RPMI7951 (cell line): ENCODE measurements at regions not wholly inside any gene's neighbourhood (a gene's known extent, or its start where the extent isn't known, plus 50 kb on each side); places are given as distances from the start of the nearest gene placed in this dataset.
"Not testable (repeated sequence)": the region's sequence is repeated elsewhere in the genome, so short reads cannot be mapped to it uniquely, and the experiment has no call there.

Source experiments
- DNase-seq: peaks from one replicate; pipeline ENCODE4 v3.0.0-alpha.2; 2012; ENCODE audit warnings: low read depth

- DNase-seq = no peak
Measured at GRCh38 chr17:14547556-14547955, 246.7 kb downstream of the HS3ST3B1 start.

GRCh38 chr17:14547016-14547415 lies 246.1 kb downstream of the HS3ST3B1 start:
- no peak for DNase-seq

DNA sequence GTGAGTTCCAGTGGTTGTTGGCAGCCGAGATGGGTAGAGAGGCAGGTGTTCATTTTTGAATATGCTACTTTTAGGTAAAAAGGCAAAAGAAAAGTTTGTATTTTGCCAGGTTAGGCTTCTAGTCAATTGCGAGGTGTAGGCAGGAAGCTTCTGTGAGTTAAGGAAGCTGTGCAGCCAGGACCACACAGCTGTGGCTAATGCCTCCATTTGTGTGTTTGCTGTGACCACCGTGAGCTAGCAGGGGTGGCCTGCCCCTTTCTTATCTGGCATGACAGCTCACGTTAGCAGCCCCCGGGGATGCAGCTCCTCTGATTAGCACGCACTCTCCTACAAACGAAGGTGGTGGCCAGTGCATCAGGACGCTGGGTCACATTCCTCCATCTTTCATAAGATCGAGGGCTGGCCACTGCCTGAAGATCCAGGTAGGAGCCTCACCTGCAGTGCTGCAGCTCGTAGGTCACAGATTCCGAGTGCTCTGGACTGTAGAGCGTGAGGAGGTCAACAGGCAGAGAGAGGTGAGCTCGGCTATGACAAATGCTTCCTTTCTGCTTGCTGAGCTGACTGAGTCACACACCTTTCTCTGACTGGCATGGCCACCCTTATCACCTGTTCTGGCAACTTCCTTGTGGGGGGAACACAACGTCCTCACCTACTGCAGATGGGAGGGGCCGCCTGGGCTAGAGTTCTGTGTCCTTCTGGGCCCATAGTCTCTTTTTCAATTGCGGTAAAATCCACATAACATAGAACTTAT lies 244.4 kb downstream of the HS3ST3B1 start:
- DNase-seq = no peak

GRCh38 chr17:14541714-14542113 lies 240.8 kb downstream of the HS3ST3B1 start:
- no peak for DNase-seq

DNA sequence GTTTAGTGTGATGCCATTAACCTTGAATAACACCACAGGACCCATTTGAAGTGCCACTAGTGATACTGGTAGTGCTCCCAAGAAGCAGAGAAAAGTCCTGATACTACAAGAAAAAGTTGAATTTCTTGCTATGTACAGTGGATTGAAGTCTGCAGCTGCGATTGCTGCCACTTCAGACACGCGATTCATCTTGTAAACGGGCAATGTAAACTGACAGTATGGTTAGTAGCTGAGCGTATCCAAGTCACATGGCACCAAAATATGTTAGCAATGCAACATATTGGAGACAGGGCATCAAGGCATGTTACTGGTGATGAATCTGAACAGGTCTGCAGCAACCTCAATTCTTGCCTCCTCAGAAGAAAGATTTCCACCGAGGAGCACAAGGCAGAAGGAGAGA lies 238.9 kb downstream of the HS3ST3B1 start:
- no peak for DNase-seq

GRCh38 chr17:14532242-14532641 lies 231.4 kb downstream of the HS3ST3B1 start:
- DNase-seq = not testable (repeated sequence)

- no peak for DNase-seq
Measured at GRCh38 chr17:14525551-14526455, 224.9 kb downstream of the HS3ST3B1 start.

DNA sequence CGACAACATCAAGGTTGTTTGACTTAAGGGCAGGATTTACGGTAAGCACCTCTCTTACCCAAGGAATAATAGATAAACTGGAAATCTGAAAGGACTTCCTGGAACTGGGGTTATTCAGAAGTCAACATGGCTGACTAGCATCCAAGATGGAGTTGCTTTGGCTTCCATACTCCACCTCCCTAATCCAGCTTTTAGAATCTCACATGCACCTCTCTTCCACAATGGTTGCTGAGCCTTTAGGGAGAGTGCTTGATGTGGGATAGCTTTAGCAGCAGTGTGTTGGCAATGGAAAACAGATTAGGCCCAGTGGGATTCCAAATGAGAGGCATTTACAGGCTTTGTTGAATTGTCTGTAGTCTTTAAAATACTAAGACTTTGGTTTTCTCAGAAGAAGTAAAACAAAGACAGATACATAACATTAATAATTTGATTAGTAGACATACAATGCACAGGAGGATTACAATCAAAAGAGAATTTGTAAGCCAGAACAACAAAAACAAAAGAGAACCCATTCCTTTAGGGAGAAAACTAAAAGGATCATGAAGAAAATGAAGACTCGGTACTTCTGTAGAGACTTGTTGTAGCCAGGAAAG lies 222.0 kb downstream of the HS3ST3B1 start:
- DNase-seq = no peak

DNA sequence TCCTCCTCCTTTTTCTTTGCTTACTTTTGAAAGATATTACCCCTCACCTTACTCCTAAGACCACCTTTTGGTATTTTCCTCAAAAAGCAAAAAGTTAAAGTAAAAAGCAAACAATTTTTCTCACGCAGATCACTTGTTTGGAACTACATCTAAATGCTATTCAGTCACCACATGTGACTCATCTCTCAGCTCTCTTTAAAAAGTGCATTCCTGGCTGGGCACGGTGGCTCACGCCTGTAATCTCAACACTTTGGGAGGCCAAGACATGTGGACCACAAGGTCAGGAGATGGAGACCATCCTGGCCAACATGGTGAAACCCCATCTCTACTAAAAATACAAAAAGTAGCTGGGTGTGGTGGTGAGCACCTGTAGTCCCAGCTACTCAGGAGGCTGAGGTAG lies 218.0 kb downstream of the HS3ST3B1 start:
- peak; percentile 1 for DNase-seq

GRCh38 chr17:14514973-14515372 lies 214.1 kb downstream of the HS3ST3B1 start:
- no peak for DNase-seq

- no peak for DNase-seq
Measured at GRCh38 chr17:14513835-14514234, 213.0 kb downstream of the HS3ST3B1 start.

- no peak for DNase-seq
Measured at GRCh38 chr17:14510136-14510535, 209.3 kb downstream of the HS3ST3B1 start.

- no peak for DNase-seq
Measured at GRCh38 chr17:14508156-14508555, 207.3 kb downstream of the HS3ST3B1 start.

DNA sequence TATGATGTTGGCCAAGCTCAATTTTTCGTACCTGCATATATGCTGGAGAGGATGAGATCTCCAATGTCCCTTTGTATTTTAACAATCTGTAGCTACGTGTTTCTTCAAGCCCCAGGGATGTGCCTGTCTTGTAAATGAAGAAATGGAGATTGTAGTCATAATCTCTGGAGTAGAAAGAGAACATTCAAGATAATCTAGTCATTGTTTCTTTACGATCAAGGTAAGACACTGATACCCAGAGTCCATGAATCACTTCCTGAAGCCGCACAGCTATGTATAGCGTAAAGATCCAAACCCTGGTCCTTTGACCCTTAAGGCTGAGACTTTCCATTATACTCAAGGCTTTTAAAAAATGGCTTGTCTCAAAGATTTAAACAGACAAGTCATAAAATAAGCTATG lies 205.5 kb downstream of the HS3ST3B1 start:
- no peak for DNase-seq

DNA sequence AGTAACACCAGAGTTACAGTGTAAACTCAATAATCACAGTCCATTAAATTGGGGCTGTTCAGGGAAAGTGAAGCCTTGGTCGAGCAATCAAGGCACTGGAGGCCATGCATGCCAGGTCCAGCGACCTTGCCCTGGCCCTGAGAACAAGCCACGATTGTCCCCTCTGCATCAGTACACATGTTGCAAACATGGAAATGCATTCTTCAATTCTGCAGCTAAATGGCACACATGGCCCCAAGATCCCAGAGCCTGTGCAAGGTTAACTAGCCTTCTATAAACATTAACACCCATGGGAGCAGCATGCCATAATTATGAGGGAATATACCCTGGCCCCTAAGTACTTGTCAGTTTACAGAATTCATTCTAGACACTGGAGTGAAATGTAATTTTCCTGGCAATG lies 204.7 kb downstream of the HS3ST3B1 start:
- no peak for DNase-seq

- DNase-seq = no peak
Measured at GRCh38 chr17:14499976-14500375, 199.1 kb downstream of the HS3ST3B1 start.

GRCh38 chr17:14498812-14499211 lies 197.9 kb downstream of the HS3ST3B1 start:
- DNase-seq = no peak

- DNase-seq = no peak
Measured at GRCh38 chr17:14494161-14494560, 193.3 kb downstream of the HS3ST3B1 start.

DNA sequence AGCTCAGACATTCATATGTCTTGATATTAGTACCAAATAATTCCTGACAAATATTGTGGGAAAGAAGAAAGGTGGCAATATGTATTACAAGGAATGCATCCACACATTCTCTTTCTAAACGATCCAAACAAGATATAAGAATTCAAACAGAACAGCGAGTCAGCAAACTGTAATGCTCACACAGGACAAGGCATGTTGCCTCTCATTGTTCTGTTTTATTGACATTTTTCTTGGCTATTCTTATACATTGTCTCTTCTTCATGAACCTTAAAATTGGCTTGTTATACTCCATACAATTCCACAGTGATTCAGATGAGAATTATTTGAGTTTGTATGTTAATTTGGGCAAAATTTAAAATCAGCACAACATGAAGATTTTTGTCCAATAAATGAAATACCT lies 189.1 kb downstream of the HS3ST3B1 start:
- no peak for DNase-seq

DNA sequence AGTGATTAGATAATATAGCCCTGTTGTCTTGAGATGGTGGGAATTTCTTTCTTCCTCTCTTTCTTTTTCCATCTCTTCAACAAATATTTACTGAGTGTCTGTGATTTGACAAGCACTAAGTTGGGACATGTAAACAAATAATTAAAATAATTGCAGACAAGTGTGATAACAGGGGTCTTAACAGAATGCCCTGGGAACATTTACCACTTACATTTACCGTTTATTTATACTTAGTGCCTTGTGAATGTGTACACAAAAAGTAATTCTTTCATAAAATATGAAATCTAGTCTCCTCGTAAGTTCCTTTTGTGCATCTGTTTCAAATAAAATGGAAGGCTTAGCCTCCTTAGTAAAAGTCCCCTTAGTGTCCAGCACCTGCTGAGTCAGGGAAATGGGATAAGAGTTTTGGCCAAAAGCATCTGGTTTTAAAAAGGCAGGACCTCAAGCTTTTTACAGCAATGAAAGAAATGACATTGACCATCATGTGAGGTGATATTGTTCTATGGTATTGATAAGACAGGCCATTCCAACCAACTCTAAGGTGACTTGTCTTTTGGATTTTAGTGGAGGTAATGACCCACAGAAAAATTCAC lies 188.2 kb downstream of the HS3ST3B1 start:
- DNase-seq = no peak

DNA sequence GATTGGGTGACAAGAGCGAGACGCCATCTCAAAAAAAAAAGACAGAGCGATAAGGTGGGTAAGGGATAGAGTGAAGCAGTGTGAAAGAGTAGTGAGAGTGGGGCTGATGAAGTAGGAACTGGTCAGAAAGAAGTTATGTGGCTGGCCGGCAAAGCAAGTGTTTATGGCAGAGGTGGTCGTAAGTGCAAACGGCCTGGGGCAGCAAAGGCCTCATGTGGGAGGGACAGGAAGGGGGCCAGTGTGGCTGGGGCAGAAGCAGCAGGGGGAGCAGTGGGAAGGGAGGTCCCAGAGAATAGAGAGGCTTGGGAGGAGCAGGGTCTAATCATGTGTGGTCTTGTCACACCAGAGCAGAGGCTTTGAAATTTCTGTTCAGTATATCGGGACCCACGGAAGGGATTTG lies 186.2 kb downstream of the HS3ST3B1 start:
- no peak for DNase-seq

GRCh38 chr17:14482715-14483114 lies 181.8 kb downstream of the HS3ST3B1 start:
- DNase-seq = no peak
